ENCODE measurements at regions not wholly inside any gene's neighbourhood (a gene's known extent, or its start where the extent isn't known, plus 50 kb on each side); places are given as distances from the start of the nearest gene placed in this dataset.
"Not testable (repeated sequence)": the region's sequence is repeated elsewhere in the genome, so short reads cannot be mapped to it uniquely, and the experiment has no call there.

GRCh38 chr5:17061973-17062470 is 125.9 kb upstream of the MYO10 start:
- no peak for DNase-seq (ENCODE audit: low spot score)
- TF ChIP-seq, protein P1, sequence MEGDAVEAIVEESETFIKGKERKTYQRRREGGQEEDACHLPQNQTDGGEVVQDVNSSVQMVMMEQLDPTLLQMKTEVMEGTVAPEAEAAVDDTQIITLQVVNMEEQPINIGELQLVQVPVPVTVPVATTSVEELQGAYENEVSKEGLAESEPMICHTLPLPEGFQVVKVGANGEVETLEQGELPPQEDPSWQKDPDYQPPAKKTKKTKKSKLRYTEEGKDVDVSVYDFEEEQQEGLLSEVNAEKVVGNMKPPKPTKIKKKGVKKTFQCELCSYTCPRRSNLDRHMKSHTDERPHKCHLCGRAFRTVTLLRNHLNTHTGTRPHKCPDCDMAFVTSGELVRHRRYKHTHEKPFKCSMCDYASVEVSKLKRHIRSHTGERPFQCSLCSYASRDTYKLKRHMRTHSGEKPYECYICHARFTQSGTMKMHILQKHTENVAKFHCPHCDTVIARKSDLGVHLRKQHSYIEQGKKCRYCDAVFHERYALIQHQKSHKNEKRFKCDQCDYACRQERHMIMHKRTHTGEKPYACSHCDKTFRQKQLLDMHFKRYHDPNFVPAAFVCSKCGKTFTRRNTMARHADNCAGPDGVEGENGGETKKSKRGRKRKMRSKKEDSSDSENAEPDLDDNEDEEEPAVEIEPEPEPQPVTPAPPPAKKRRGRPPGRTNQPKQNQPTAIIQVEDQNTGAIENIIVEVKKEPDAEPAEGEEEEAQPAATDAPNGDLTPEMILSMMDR (IDR thresholded peaks at IDR 0.05; ENCODE audit: extremely low read depth, missing control alignments): no peak

DNA sequence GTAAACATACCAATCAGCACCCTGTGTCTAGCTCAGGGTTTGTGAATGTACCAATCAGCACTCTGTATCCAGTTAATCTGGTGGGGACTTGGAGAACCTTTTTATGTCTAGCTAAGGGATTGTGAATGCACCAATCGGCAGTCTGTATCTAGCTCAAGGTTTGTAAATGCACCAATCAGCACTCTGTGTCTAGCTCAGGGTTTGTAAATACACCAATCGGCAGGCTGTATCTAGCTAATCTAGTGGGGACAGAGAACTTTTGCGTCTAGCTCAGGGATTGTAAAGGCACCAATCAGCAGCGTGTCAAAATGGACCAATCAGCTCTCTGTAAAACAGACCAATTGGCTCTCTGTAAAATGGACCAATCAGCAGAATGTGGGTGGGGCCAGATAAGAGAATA is 126.7 kb upstream of the MYO10 start:
- DNase-seq (ENCODE audit: low spot score): not testable (repeated sequence)

DNA sequence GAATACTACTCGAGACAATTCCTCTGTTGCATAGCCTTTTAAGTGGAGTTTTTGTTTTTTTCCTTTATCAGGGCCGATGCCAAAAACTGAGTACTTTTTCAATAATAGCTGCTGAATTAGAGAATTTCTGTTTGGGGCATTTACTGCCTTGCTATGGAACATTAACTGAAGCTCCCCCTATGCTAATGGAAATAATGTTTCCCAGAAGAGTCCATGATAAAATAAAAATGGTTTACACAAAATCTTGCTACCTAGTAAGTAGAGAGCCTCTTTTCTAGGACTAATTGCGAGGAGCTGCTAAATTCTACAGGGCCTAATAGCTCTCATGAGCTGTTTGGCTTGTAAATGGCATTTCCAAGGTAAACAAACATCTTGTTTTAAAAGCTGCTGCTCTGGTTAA is 128.2 kb upstream of the MYO10 start:
- DNase-seq (ENCODE audit: low spot score): no peak
- TF ChIP-seq, protein P1 (IDR thresholded peaks at IDR 0.05; ENCODE audit: extremely low read depth, missing control alignments): no peak

- no peak for DNase-seq (ENCODE audit: low spot score)
- TF ChIP-seq, protein P1 (IDR thresholded peaks at IDR 0.05; ENCODE audit: extremely low read depth, missing control alignments): no peak
Measured at GRCh38 chr5:17065458-17065857, 129.4 kb upstream of the MYO10 start.

DNA sequence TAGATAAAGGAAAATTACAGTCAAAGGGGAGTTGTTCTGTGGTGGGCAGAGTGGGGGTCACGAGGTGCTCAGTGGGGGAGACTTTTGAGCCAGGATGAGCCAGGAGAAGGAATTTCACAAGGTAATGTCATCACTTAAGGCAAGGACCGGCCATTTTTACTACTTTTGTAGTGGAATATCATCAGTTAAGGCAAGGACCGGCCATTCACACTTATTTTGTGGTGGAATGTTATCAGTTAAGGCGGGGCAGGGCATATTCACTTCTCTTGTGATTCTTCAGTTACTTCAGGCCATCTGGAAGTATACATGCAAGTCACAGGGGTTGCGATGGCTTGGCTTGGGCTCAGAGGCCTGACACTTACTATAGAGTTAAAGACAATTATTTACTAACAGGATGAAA is 129.9 kb upstream of the MYO10 start:
- DNase-seq (ENCODE audit: low spot score): not testable (repeated sequence)

GRCh38 chr5:17067657-17068392 is 131.7 kb upstream of the MYO10 start:
- TF ChIP-seq, protein P1 (IDR thresholded peaks at IDR 0.05; ENCODE audit: extremely low read depth, missing control alignments): no peak
- DNase-seq (ENCODE audit: low spot score): no peak

DNA sequence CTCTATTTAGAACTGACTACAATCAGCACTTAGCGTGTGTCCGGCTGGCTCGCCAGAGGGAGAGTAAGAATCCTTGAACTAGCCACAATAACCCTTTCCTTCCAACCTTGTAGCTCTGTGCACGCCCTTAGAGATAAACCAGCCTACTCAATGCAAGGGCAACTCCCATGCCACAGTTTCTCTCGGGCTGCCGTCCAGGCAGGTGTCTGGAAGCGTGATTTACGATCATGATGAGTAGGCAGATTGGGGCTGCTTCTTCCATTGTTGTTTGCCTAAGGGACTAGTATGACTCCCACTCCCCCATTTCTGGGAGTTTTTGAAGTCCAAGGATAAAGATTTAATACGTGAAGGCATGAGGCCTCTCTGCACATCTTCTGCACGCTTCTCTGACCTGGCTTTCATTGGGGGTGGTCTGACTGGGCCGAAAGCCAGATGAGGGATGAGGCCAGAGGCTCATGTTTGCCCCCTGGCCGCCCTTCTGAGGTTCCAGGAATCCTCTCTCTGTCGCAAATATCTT is 134.0 kb upstream of the MYO10 start:
- DNase-seq (ENCODE audit: low spot score): no peak
- TF ChIP-seq, protein P1 (IDR thresholded peaks at IDR 0.05; ENCODE audit: extremely low read depth, missing control alignments): no peak

- DNase-seq (ENCODE audit: low spot score): no peak
Measured at GRCh38 chr5:17070647-17071046, 134.6 kb upstream of the MYO10 start.

More at GRCh38 chr5:17070647-17071046, 134.6 kb upstream of the MYO10 start:
- TF ChIP-seq, protein P1 (IDR thresholded peaks at IDR 0.05; ENCODE audit: extremely low read depth, missing control alignments): no peak
